ELF-1 (cell line): ENCODE measurements at regions not wholly inside any gene's neighbourhood (a gene's known extent, or its start where the extent isn't known, plus 50 kb on each side); places are given as distances from the start of the nearest gene placed in this dataset.
"Not testable (repeated sequence)": the region's sequence is repeated elsewhere in the genome, so short reads cannot be mapped to it uniquely, and the experiment has no call there.

Experiments used
- DNase-seq: peaks from one replicate; pipeline ENCODE4 v3.0.0-alpha.2; 2016; ENCODE audit warnings: low read depth, low spot score

DNA sequence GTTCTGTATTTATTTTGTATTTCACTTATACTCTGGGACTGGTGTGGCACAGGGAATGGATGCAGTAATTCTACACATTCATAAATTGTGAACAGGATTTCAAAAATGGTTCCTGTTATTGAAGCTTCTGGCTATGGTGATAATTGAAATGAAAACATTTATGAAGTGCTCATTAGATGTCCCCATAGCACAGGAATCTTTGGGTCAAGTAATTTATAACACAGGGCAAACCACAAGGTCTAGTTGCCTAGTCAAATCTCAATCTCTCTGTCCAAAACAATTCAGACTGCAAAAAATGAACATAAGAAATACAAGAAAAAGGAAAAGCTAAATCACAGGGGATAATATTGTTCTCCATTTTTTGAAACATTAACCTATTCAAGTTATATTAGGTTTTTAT lies 117.5 kb upstream of the PTPRG start:
- no peak for DNase-seq

DNA sequence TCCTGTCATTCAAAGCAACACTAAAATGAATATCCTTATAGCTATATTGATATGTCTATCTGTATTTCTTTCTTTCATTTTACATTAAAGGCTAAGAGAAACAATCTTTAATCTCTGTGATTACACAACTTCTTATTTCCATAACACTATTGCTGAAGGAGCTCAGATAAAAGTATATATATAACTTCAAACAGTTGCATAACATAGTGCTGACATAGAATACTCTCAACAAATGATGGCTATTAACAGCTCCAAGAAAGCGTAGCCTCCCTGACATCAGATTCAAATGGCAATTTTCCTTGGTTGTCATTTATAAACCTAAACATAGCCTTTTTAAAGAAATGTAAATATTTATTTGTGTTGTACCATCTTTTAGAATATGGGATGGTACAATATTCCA lies 116.6 kb upstream of the PTPRG start:
- no peak for DNase-seq

DNA sequence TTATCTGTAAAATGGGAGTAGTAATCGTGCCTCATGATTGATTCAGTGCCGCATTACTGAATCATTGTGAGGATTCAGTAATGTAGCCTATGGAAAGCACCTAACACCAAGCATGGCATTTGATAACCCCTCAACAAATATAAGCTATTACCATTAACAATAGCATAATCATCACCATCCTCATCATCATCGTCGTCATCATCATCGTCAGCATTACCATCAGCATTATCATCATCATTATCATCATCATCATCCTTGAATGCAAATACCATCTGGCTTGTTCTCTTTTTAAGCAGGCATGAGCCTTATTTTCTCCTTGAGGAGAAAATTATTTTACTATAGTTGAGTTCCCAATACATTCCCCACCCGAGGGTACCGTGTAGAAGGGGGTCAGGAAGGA lies 115.4 kb upstream of the PTPRG start:
- no peak for DNase-seq

DNA sequence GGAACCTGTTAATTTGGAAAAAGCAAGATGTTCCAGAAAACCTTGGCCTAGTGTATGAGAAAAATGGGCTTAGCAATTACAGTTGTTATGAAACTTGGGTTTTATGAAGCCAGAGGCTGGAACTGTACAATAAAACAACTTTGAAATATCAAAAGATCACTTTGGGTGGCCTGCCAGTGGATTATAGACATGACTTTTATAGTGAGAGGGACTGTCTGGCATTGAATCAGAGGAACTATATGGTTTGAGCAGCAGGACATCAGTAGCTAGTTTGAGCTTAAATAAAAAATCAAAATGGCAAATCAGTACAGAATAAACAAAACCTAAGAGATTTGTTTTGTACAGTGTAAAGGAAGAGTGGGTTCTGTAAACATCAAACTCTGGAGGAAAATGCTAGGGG lies 115.0 kb upstream of the PTPRG start:
- DNase-seq = no peak

DNA sequence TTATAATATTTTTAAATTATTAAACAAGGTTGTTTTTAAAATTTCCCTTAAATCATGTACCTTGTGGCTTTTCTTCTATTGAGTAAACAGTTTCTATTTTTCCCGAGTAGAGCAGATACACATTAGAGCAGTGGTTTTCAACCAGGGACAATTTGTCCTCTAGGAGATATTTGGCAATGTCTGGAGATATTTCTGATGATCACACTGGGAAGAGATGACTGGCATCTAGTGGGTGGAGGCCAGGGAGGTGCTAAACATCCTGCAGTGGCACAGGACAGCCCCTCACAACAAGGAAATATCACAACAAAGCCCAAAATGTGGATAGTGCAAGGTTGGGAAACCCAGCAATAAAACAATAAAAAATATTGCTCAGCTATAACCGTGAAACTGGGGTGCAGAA lies 113.0 kb upstream of the PTPRG start:
- DNase-seq = no peak

DNA sequence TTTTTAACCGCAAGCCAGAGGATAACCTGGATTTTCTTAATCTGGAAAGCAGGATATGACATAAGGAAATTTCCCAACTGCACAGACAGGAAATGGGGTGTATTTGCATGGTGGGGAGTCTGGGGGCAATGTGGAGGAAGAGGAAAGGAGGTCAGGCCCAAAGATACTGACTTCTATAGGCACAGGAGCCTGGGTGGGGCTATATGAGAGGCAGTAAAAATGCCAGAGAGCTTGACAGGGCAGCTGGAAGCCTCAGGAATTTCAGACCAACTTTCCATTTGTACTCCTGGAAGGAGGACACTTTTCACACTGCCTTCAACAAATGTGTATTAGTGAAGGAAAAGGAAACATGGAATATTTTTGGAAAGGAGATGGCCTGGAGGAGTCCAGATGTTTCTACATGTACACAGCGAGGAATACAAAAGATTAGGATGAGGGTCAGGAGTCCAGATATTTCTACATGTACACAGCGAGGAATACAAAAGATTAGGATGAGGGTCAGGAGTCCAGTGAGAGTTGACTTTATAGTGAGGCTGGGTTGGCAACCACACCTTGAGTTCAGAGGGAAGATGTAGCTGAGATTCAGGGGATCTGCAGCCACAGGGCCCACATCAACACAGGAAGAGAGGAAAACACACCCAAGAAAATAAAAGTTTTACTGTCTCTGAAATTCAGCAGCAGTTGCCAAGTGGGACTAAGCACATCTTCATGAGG lies 111.9 kb upstream of the PTPRG start:
- peak; percentile 10 for DNase-seq

DNA sequence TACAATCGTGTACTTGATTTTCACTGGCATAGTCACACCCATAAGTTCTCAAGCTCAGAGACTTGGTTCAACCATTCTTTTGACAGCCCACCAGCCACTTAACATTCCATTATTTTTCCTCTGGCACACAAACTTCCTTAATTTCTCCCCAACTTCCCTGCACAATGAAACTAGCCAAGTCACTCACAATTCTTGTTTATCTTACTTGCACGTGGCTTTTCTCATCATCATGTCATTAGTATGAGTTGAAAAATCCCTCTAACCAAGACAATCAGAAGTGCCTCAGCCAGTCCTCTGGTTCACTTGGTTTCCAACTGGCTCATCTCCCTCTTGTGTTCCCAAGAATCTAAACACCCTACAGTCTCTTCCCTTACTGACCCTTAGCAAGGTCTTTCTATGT lies 110.5 kb upstream of the PTPRG start:
- no peak for DNase-seq

DNA sequence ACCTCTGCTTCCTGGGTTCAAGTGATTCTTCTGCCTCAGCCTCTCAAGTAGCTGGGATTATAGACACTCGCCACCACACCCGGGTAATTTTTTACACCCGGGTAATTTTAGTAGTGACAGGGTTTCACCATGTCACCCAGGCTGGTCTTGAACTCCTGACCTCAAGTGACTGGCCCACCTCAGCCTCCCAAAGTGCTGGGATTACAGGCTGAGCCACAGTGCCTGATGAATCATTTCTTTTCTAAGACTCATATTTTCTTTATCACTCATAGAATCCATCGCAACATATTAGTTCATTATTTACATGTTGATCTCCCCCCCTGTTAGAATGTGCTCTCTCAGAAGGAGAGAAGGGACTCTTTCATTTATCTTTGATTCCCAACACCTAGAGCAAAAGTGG lies 109.5 kb upstream of the PTPRG start:
- no peak for DNase-seq

DNA sequence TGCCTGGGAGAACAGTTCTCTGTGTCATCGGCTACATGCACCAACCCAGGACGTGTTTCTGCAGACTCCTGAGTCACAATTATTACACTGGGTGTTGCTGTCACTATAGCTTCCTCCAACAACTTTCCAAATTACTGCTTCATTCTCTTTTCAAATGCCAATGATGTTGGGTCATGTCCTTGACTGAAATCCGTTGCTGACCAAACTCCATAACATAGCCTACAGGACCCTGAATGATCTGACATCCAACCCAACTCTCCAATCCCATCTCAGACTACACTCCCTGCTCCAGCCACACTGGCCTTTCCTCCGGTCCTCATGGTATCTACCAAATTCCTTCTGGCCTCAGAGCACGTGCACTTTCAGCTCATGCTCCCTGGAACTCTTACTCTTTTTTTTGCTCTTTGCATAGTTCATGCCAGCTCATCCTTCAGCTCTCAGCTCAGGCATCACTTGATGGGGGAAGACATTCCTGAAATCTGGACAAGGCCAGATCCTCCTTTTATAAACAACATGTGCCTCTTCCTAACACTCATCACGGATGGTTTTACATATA lies 108.8 kb upstream of the PTPRG start:
- no peak for DNase-seq

DNA sequence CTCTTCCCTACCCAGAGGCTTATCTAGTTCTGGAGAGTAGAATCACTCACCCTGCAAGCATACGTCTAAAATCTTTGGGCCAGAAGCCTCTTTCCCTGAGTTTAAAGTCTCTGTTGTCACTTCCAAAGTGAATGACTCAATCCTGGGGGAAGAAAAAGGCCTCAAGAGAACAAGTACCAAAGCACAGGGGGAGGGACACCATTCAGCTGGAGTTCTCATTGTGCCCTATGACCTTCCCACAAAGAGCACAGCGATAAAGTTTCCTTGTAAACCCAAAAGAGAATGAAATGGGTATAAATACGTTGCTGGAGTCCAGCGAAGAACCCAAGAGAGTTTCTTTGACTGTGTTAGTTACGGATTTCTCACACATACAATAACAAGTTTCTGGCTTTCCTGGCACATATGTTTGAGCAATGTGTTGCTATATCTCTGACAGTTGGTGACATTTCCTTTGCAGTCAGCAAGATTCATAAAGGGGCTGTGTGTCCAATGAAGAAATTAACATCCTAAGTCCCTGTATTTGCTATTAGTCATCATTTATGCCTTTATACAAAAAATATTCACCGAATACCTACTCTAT lies 107.3 kb upstream of the PTPRG start:
- DNase-seq = no peak

DNA sequence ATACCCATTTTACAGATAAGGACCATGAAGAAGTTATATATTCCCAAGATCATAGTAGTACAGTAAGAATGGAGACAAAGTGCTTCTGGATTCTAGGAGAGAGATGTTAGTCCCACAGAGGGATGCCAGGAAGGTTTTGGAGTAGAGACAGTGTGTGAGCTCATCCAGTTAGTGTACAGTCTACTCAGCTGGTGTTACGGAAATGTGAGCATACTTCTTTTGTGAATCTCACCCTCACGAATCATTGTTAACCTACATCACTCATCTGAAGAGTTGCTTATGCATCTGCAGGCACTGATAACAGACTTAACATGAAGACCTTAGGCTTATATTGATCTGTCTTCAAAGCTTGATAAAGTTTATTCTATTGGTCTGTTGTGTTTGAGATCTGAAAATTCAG lies 106.6 kb upstream of the PTPRG start:
- no peak for DNase-seq

DNA sequence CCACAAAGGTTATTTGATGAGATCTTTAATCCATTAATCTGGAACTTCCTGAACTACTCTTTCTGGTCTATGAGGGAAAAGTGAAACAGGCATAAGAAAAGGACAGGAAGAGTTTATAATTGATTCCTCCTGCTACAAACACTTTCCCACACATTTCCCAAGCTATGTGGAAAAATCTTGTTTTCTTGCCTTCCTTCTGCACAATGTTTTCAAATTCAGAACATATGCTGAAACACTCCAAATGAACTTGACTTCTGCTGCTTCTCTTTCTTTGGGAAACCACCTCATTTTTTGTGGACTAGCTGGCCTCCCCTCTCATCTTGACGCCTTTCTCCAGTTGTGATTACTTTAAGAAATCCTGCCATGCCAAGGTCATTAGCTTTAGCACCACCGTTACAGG lies 100.7 kb upstream of the PTPRG start:
- DNase-seq = no peak

DNA sequence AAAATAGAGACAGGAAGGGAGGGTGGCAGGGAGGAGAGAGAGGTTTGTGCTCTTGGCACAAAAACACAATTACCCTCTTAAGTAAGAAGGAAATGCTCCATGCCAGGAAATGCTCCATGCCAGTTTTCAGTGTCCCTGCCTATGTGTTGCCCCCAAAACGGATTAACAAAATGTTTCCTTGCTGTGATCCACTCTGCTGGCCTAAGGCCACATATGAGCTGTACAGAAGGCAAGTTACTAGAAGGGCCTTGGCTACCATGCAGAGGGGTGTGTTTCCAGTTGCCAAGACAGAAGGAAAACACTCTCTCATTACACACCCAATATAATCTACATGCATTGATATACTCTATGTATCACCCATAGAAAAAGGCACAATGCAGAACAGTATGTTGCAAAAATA lies 98.2 kb upstream of the PTPRG start:
- DNase-seq = no peak

DNA sequence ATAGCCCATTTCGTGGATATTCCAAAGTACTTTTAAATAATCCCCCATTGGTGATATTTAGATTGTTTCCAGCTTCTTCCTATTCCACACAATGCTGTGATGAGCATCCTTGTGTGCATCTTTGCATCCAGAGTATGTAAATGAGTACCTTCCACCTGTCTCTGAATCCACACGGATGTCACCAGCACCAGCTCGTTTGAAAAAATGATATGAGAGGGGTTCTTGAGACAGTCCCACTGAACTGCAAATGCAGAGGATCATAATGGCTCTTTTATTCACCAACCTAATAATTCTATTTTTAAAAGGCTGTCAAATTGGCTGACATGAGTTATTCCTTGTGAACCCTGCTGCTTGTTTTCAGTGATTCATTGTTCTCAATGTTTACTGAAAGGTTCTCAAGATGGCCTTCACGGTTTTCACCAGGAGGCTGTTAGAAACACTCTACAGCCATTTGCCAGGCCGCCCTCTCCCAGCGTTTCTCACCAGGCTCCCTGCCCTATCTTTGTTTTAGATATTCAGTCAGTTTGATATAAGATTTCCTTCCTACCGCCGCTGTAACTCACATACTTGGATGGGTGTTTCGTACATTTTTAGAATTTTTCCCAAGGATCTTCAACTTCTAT lies 96.7 kb upstream of the PTPRG start:
- DNase-seq = no peak

DNA sequence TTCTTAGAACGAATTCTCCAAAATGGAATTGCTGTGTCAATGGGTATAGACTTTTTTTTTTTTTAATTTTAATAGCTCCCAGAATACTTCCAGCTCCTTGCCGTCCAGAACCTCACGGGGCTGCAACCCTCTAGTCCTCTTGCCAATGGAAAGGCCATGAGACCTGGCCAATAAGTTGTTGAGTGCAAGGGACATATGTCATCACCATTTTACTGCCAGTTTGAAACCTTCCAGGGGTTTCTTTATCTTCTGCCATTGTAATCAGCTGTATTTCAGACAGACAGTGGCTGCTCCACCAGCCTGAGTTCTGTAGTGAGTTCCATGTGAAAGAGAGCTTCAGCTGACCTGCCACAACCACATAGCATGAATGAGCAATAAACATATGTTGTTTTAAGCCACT lies 95.0 kb upstream of the PTPRG start:
- no peak for DNase-seq

DNA sequence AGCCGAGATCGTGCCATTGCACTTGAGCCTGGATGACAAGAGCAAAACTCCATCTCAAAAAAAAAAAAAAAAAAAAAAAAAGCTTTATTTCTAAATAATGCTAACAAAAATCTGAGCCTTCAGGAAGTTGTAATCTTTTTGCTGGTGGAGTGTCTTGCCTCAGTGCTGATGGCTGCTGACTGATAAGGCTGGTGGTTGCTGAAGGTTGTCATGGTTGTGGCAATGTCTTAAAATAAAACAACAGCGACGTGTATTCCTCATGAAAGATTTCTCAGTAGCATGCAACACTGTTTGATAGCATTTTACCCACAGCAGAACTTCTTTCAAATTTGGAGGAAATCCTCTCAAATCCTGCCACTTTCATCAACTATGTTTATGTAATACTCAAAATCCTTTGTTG lies 77.4 kb upstream of the PTPRG start:
- DNase-seq = no peak

DNA sequence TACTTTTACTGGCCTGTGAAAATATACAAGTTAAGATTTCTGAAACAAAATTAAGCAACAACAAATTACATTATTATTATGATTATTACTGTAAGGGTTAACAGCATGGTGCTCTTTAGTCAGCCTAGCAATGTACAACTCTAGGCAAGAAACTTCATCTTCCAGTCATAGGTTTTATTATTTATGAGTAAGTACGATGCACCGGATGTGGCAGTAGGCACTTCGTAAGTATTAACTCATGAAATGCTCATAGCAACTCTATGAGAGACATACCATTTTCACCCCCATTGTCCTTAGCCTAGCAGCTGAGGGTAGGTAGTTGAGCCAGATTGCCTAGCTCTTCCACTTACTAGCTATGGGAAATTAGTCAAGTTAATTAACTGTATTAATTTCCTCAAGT lies 68.0 kb upstream of the PTPRG start:
- DNase-seq = no peak

DNA sequence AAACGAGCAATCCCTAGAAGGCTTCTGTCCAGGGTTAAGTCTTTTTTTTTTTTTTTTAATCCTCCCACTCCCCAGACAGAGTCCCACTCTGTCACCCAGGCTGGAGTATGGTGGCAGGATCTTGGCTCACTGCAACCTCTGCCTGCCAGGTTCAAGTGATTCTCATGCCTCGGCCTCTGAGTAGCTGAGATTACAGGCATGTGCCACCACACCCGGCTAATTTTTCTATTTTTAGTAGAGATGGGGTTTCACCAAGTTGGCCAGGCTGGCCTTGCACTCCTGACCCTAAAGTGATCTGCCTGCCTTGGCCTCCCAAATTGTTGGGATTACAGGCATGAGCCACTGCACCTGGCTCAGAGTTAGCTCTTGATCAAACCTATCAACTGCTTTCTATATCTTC lies 67.1 kb upstream of the PTPRG start:
- DNase-seq = not testable (repeated sequence)

DNA sequence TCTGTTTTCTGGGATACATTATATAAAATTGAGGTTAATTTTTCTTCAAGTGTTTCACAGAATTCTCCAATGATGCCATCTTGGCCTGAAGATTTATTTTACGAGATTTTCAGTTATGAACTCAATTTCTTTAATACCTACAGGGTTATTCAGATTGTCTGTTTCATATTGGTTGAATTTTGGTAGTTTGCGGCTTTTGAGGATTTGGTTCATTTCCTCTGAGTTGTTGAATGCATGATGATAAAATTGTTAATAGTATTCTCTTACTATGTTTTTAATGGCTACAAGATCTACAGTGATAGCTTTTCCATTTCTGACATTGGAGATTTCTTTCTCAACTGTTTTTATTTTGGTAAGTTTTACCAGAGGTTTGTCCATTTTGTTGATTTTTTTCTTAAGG lies 63.9 kb upstream of the PTPRG start:
- no peak for DNase-seq

DNA sequence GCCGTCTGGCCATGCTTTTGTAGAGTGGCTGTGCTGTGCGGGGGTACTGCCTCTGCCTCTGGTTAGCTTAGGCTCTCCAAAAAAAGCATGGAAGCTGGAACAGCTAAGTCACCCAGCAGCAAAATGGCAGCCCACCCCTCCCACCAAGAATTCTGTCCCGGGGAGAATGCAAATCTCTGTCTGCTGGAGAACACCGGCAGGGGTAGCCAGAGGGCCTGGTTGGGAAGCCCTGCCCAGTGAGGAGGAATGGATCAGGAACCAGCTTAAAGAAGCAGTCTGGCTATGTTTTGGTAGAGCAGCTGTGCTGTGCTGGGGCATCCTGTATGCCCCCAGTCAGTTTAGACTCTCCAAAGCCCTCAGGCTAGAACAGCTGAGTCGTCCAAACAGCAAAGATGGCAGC lies 56.2 kb upstream of the PTPRG start:
- DNase-seq = peak; percentile 74

DNA sequence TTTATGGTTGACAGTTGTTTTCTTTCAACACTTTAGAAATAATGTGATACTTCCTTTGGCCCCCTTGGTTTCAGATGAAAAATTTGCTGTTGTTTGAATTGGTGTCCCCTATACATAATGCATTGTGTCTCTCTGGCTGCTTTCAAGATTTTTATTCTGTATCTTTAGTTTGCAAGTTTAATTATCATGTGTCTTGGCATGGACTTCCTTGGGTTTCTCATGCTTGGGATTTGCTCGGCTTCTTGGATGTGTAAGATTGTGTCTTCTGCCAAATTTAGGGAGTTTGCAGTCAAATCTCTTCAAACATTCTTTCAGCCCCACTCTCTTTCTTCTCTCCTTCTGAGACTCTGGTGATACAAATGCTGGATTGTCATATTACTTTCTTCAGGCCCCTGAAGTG lies 53.4 kb upstream of the PTPRG start:
- DNase-seq = no peak
